AG04449 (cell line): ENCODE measurements at regions not wholly inside any gene's neighbourhood (a gene's known extent, or its start where the extent isn't known, plus 50 kb on each side); places are given as distances from the start of the nearest gene placed in this dataset.

Experiments
- CTCF ChIA-PET: fragments of 350-600 bp; formaldehyde crosslinking; extraction: SDS; loops from one replicate; lab custom pipeline; 2021; ENCODE audit warnings: antibody characterized with exemption; lab: Yijun Ruan, JAX
- POLR2A ChIA-PET: fragments of 400-600, 350-600 bp; formaldehyde crosslinking; extraction: SDS; loops from one replicate; lab custom pipeline; 2020; ENCODE audit warnings: antibody characterized with exemption, inconsistent platforms; lab: Yijun Ruan, JAX
- DNase-seq: peaks from one replicate; pipeline ENCODE4 v3.0.0-alpha.2; 2010; ENCODE audit warnings: low read depth, low spot score
- H3K4me3 ChIP-seq: 2 replicates; pipeline ENCODE4 v1.5.1; 2011; ENCODE audit warnings: low read depth, mild to moderate bottlenecking, control low read depth, low read length
- CTCF ChIP-seq: IDR thresholded peaks from one replicate; pipeline ENCODE4 v1.5.1; 2011; ENCODE audit warnings: mild to moderate bottlenecking, moderate library complexity, low read length, control low read depth, inconsistent platforms; ENCODE audit not compliant: insufficient read depth; ENCODE audit errors: missing control alignments

GRCh38 chr5:111975133-111975532 lies 218.1 kb upstream of the NREP start:
- no peak overlapping the region for H3K4me3 ChIP-seq
- ChIA-PET CTCF (interaction anchor here (1.6 kb wide), 1 partner anchor 171 kb away, joined by 4 read pairs; no protein-coding TSS in a partner anchor), POLR2A (interaction anchor here (0.8 kb wide), 1 partner anchor 218 kb away, joined by 3 read pairs; no protein-coding TSS in a partner anchor)
- TF ChIP-seq CTCF, result no peak
- DNase-seq, result no peak

- TF ChIP-seq CTCF, result no peak
- POLR2A ChIA-PET, result interaction anchor here (0.8 kb wide), 1 partner anchor 220 kb away, joined by 3 read pairs; no protein-coding TSS in a partner anchor
- DNase-seq, result no peak
- H3K4me3 ChIP-seq, result no peak overlapping the region
- CTCF ChIA-PET, result interaction anchor here (1.3 to 1.6 kb wide), 3 partner anchors 10 to 173 kb away, joined by 4 to 5 read pairs (median 4); no protein-coding TSS in a partner anchor
Observed at GRCh38 chr5:111973961-111974360, 217.0 kb upstream of the NREP start.

DNA sequence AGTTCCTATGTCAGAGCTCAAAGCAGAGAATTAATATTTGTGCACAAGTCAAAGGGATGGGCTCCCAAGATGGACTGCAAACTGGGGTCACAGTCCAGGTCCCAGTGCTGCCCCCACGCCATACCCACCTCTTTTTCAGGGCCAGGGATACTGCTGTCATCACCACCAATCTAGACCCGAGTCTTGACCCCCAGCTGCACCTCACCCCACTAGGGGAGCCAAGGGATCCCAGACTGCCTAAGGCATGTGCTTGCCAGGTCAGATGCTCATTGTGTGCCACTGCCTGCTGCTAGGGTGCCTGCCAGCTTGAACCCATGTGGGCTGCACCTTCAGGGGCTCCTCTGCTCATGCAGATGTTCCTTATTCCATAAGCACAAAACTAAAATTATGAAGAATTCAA lies 215.6 kb upstream of the NREP start:
- CTCF ChIA-PET, result interaction anchor here (1.3 kb wide), 1 partner anchor 10 kb away, joined by 4 read pairs; no protein-coding TSS in a partner anchor
- DNase-seq, result no peak
- POLR2A ChIA-PET, result no interaction called here
- no peak for TF ChIP-seq CTCF
- H3K4me3 ChIP-seq, result no peak overlapping the region

DNA sequence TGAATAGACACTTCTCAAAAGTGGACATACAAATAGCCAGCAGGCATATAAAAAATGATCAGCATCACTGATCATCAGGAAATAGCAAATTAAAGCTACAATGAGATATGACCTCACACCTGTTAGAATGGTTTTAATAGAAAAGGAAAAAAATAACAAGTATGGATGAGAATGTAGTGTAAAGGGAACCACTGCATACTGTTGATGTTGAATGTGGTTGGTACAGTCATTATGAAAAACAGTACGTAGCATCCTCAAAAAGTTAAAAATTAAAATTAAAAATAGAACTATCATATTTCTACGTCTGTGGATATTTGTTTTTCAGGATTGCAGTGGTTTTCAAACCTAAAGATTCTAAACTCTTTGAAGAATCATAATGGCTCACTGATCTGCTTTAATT lies 215.1 kb upstream of the NREP start:
- DNase-seq, result no peak
- H3K4me3 ChIP-seq, result no peak overlapping the region
- ChIA-PET CTCF (no interaction called here), POLR2A (no interaction called here)
- no peak for TF ChIP-seq CTCF

DNA sequence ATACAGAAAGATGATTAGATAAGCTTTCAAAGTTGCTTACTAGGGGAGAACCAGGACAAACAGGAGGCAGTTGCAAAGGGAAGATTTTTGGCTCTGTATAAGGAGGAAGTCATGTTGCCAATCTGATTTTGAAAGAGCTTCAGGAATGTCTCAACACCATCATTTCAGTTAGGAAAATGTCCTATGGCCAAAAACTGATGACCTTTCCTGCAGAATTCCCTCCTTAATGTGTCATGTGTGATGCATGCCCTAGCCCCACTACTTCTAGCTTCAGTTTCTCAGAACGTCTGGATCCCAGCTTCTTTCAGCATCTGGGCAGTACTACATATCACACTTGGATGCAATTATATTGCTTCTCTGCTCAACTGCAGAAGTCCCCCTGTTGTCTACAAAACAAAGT lies 211.5 kb upstream of the NREP start:
- ChIA-PET CTCF (interaction anchor here (1.1 to 1.4 kb wide), 2 partner anchors 39 to 438 kb away, joined by 3 read pairs; no protein-coding TSS in a partner anchor), POLR2A (interaction anchor here (0.8 to 1.1 kb wide), 2 partner anchors 30 to 211 kb away, joined by 4 read pairs; partner anchors contain the start of gene NREP)
- no peak overlapping the region for H3K4me3 ChIP-seq
- no peak for TF ChIP-seq CTCF
- DNase-seq, result no peak

GRCh38 chr5:111967463-111967862 lies 210.5 kb upstream of the NREP start:
- no peak overlapping the region for H3K4me3 ChIP-seq
- no peak for DNase-seq
- CTCF ChIA-PET, result no interaction called here
- POLR2A ChIA-PET, result no interaction called here
- TF ChIP-seq CTCF, result no peak
